H1 (cell line): ENCODE measurements at regions not wholly inside any gene's neighbourhood (a gene's known extent, or its start where the extent isn't known, plus 50 kb on each side); places are given as distances from the start of the nearest gene placed in this dataset.

Experiments used
- EGR1 ChIP-seq: IDR thresholded peaks from 2 replicates; pipeline ENCODE4 v1.6.1; 2011; ENCODE audit warnings: low read depth, low read length, borderline replicate concordance
- EP300 ChIP-seq, 2 experiments: IDR thresholded peaks; 1 replicate in 1 of 2; 2 replicates in 1 of 2; pipeline ENCODE4 v1.6.1; 2011 to 2012; ENCODE audit warnings: low read depth in 2 of 2, low read length in 2 of 2, mild to moderate bottlenecking in 2 of 2, borderline replicate concordance in 1 of 2, inconsistent platforms in 1 of 2, moderate library complexity in 1 of 2
- EZH2 ChIP-seq: fragments of 200-600 bp; sonication (generic); IDR thresholded peaks from 2 replicates; pipeline ENCODE4 v1.7.1; 2012; ENCODE audit warnings: low read depth, mild to moderate bottlenecking, moderate library complexity, low read length, inconsistent platforms; ENCODE audit not compliant: severe bottlenecking
- GABPA ChIP-seq: IDR thresholded peaks from 2 replicates; pipeline ENCODE4 v1.6.1; 2011; ENCODE audit warnings: mild to moderate bottlenecking, low read length, moderate library complexity, borderline replicate concordance; ENCODE audit not compliant: insufficient read depth
- PHF8 ChIP-seq: fragments of 200-600 bp; sonication (generic); conservative IDR thresholded peaks from 2 replicates; pipeline ENCODE4 v1.7.1; 2012; ENCODE audit warnings: low read depth, mild to moderate bottlenecking, inconsistent platforms, low read length, moderate library complexity
- SP2 ChIP-seq: IDR thresholded peaks from 2 replicates; pipeline ENCODE4 v1.6.1; 2012; ENCODE audit warnings: mild to moderate bottlenecking, low read length, inconsistent platforms
- ZNF274 ChIP-seq: IDR thresholded peaks from 2 replicates; pipeline ENCODE4 v1.7.0; 2012; ENCODE audit warnings: low read length, borderline replicate concordance; ENCODE audit errors: extremely low read depth
- TF ChIP-seq, protein P1 (sequence below), 3 experiments: IDR thresholded peaks; 1 replicate in 2 of 3; 2 replicates in 1 of 3; pipeline versions ENCODE4 v1.5.1 to v1.6.1; 2011; ENCODE audit warnings: low read length in 3 of 3, mild to moderate bottlenecking in 3 of 3, inconsistent platforms in 2 of 3, low read depth in 1 of 3, moderate library complexity in 1 of 3; ENCODE audit not compliant: insufficient read depth in 1 of 3; ENCODE audit errors: control extremely low read depth in 1 of 3

DNA sequence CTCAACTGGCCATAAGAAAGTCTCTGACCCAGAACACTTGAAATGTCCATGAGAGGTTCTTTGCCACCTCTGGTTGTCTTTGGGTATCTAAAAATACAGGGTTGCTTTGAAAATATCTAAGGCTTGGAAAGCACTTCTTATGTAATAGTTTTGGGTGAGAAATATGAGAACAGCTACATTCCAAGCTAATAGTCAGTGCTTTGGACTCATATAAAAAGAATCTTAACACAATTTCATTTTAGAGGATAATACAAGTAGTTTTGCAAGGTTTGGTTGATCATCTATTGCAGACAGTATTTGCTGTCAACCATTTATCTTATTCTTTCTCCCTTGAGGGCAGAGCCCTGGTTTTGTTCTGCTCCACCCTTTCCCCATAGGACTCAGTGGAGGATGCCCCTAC, 207.5 kb downstream of the KCNK2 start:
- TF ChIP-seq EGR1 = no peak
- no peak for TF ChIP-seq SP2
- no peak for TF ChIP-seq ZNF274
- TF ChIP-seq EP300 (IDR thresholded peaks at IDR 0.05; ENCODE audit: borderline replicate concordance in 1 of 2, low read depth in 2 of 2, low read length in 2 of 2) = no peak
- TF ChIP-seq, protein P1, sequence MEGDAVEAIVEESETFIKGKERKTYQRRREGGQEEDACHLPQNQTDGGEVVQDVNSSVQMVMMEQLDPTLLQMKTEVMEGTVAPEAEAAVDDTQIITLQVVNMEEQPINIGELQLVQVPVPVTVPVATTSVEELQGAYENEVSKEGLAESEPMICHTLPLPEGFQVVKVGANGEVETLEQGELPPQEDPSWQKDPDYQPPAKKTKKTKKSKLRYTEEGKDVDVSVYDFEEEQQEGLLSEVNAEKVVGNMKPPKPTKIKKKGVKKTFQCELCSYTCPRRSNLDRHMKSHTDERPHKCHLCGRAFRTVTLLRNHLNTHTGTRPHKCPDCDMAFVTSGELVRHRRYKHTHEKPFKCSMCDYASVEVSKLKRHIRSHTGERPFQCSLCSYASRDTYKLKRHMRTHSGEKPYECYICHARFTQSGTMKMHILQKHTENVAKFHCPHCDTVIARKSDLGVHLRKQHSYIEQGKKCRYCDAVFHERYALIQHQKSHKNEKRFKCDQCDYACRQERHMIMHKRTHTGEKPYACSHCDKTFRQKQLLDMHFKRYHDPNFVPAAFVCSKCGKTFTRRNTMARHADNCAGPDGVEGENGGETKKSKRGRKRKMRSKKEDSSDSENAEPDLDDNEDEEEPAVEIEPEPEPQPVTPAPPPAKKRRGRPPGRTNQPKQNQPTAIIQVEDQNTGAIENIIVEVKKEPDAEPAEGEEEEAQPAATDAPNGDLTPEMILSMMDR (IDR thresholded peaks at IDR 0.05; ENCODE audit: control extremely low read depth in 1 of 3, insufficient read depth in 1 of 3, low read depth in 1 of 3, low read length in 3 of 3) = no peak
- no peak for TF ChIP-seq PHF8
- no peak for TF ChIP-seq GABPA
- TF ChIP-seq EZH2 = no peak
